Neural cell (in vitro differentiated cells): ENCODE measurements at regions not wholly inside any gene's neighbourhood (a gene's known extent, or its start where the extent isn't known, plus 50 kb on each side); places are given as distances from the start of the nearest gene placed in this dataset.

ENCODE experiments used
- H2AFZ ChIP-seq: fragments of 200-600, 300-800 bp; sonication (generic), shearing (Covaris generic); 2 replicates; pipeline ENCODE4 v1.6.0; 2014; ENCODE audit warnings: low read depth, mild to moderate bottlenecking, antibody characterized with exemption, low read length, moderate library complexity
- H3F3A ChIP-seq: fragments of 200-600 bp; shearing (Covaris generic); 2 replicates; pipeline ENCODE4 v1.6.1; 2016; ENCODE audit warnings: mild to moderate bottlenecking, moderate library complexity, mixed read lengths, antibody characterized with exemption, low read length; ENCODE audit not compliant: insufficient read depth, poor library complexity, severe bottlenecking
- H3K27ac ChIP-seq: fragments of 200-600, 300-800 bp; sonication (generic), shearing (Covaris generic); 2 replicates; pipeline ENCODE4 v1.5.1; 2014; ENCODE audit warnings: mild to moderate bottlenecking, low read length, moderate library complexity
- H3K27me3 ChIP-seq: fragments of 300-800, 200-600 bp; sonication (generic), shearing (Covaris generic); 2 replicates; pipeline ENCODE4 v1.6.0; 2014; ENCODE audit warnings: mild to moderate bottlenecking, low read depth, low read length, moderate library complexity; ENCODE audit not compliant: insufficient read depth
- H3K36me3 ChIP-seq: fragments of 300-800, 200-600 bp; sonication (generic), shearing (Covaris generic); 2 replicates; pipeline ENCODE4 v1.5.1; 2014; ENCODE audit warnings: mild to moderate bottlenecking, antibody characterized with exemption, low read length, moderate library complexity; ENCODE audit not compliant: insufficient read depth
- H3K4me2 ChIP-seq: fragments of 300-800, 200-600 bp; sonication (generic), shearing (Covaris generic); 2 replicates; pipeline ENCODE4 v1.6.0; 2014; ENCODE audit warnings: mild to moderate bottlenecking, low read length
- H3K4me3 ChIP-seq: fragments of 300-800, 200-600 bp; sonication (generic), shearing (Covaris generic); 2 replicates; pipeline ENCODE4 v1.5.1; 2014; ENCODE audit warnings: mild to moderate bottlenecking, low read length, moderate library complexity
- H3K79me2 ChIP-seq: fragments of 200-600 bp; shearing (Covaris generic); replicated peaks from 2 replicates; pipeline ENCODE4 v1.6.0; 2014; ENCODE audit warnings: mild to moderate bottlenecking, low read length, moderate library complexity; ENCODE audit not compliant: insufficient read depth
- H3K9ac ChIP-seq: fragments of 300-800, 200-600 bp; sonication (generic), shearing (Covaris generic); 2 replicates; pipeline ENCODE4 v1.6.1; 2016; ENCODE audit warnings: mild to moderate bottlenecking, low read length, mixed read lengths
- H3K9me2 ChIP-seq: fragments of 200-600 bp; shearing (Covaris generic); 2 replicates; pipeline ENCODE4 v1.6.1; 2016; ENCODE audit warnings: mild to moderate bottlenecking, low read length, mixed read lengths; ENCODE audit not compliant: insufficient read depth
- H3K9me3 ChIP-seq: fragments of 200-600, 300-800 bp; sonication (generic), shearing (Covaris generic); 2 replicates; pipeline ENCODE4 v1.6.1; 2016; ENCODE audit warnings: mild to moderate bottlenecking, mixed run types, low read length, moderate library complexity, mixed read lengths
- H4K20me1 ChIP-seq: fragments of 200-600 bp; shearing (Covaris generic); 2 replicates; pipeline ENCODE4 v1.6.1; 2016; ENCODE audit warnings: mild to moderate bottlenecking, mixed run types; ENCODE audit not compliant: insufficient read depth
- CTCF ChIP-seq: fragments of 450-650 bp; IDR thresholded peaks from 2 replicates; pipeline ENCODE4 v1.5.1; 2014; ENCODE audit warnings: antibody characterized with exemption, mild to moderate bottlenecking, moderate library complexity; ENCODE audit not compliant: poor library complexity, severe bottlenecking
- EP300 ChIP-seq: fragments of 450-650 bp; conservative IDR thresholded peaks from 2 replicates; pipeline ENCODE4 v1.6.1; 2014; ENCODE audit warnings: antibody characterized with exemption, mild to moderate bottlenecking, moderate library complexity; ENCODE audit not compliant: poor library complexity, severe bottlenecking
- EZH2 ChIP-seq: fragments of 200-600, 300-800 bp; shearing (Covaris generic), sonication (generic); IDR thresholded peaks from 2 replicates; pipeline ENCODE4 v1.6.1; 2014; ENCODE audit warnings: antibody characterized with exemption, low read length, borderline replicate concordance, mild to moderate bottlenecking; ENCODE audit not compliant: insufficient read depth, poor library complexity, severe bottlenecking
- MXI1 ChIP-seq: fragments of 450-650 bp; conservative IDR thresholded peaks from 2 replicates; pipeline ENCODE4 v1.6.1; 2014; ENCODE audit warnings: antibody characterized with exemption, mild to moderate bottlenecking; ENCODE audit not compliant: poor library complexity, severe bottlenecking
- POLR2AphosphoS5 ChIP-seq: IDR thresholded peaks from 2 replicates; pipeline ENCODE4 v1.6.1; 2012
- RAD21 ChIP-seq: fragments of 450-650 bp; conservative IDR thresholded peaks from 2 replicates; pipeline ENCODE4 v1.6.1; 2014; ENCODE audit warnings: antibody characterized with exemption, mild to moderate bottlenecking, moderate library complexity
- REST ChIP-seq: IDR thresholded peaks from 2 replicates; pipeline ENCODE4 v1.6.1; 2012; ENCODE audit warnings: borderline replicate concordance
- SMC3 ChIP-seq: fragments of 450-650 bp; conservative IDR thresholded peaks from 2 replicates; pipeline ENCODE4 v1.6.1; 2014; ENCODE audit warnings: antibody characterized with exemption, mild to moderate bottlenecking, moderate library complexity; ENCODE audit not compliant: poor library complexity

- H3K9ac ChIP-seq = no peak overlapping the region
Measured at GRCh38 chr6:11902527-11902926, 109.6 kb upstream of the HIVEP1 start.

GRCh38 chr6:11900662-11901598 lies 111.2 kb upstream of the HIVEP1 start:
- no peak overlapping the region for H3K9ac ChIP-seq
- H4K20me1 ChIP-seq = no peaks in the 10 kb centered on the region
- no peak overlapping the region for H3K4me3 ChIP-seq
- no peaks in the 10 kb centered on the region for H3F3A ChIP-seq
- no peaks in the 10 kb centered on the region for H3K36me3 ChIP-seq
- H3K79me2 ChIP-seq = no peaks in the 10 kb centered on the region
- H3K27me3 ChIP-seq = no peaks in the 10 kb centered on the region
- H3K27ac ChIP-seq = no peak overlapping the region
- no peak for TF ChIP-seq RAD21
- TF ChIP-seq REST = no peak
- no peak for TF ChIP-seq EZH2
- H3K4me2 ChIP-seq = no peak overlapping the region
- H2AFZ ChIP-seq = no peak overlapping the region
- no peaks in the 10 kb centered on the region for H3K9me2 ChIP-seq
- no peaks in the 10 kb centered on the region for H3K9me3 ChIP-seq

More at GRCh38 chr6:11902527-11902926, 109.6 kb upstream of the HIVEP1 start:
- TF ChIP-seq SMC3 = no peak
- no peak for TF ChIP-seq EP300
- TF ChIP-seq CTCF = no peak
- no peak for TF ChIP-seq REST
- TF ChIP-seq MXI1 = no peak
- TF ChIP-seq POLR2AphosphoS5 = no peak
- TF ChIP-seq EZH2 = no peak
- Histone ChIP-seq H4K20me1 (no peaks in the 10 kb centered on the region), H3K9me3 (no peaks in the 10 kb centered on the region), H3K36me3 (no peaks in the 10 kb centered on the region), H3K4me3 (no peak overlapping the region), H3K4me2 (no peak overlapping the region), H3F3A (no peaks in the 10 kb centered on the region), H3K27ac (no peak overlapping the region), H3K79me2 (no peaks in the 10 kb centered on the region), H3K9me2 (no peaks in the 10 kb centered on the region), H3K27me3 (no peaks in the 10 kb centered on the region), H2AFZ (no peak overlapping the region)
